HL-60/S4 (cell line): ENCODE measurements at regions not wholly inside any gene's neighbourhood (a gene's known extent, or its start where the extent isn't known, plus 50 kb on each side); places are given as distances from the start of the nearest gene placed in this dataset.
"Not testable (repeated sequence)": the region's sequence is repeated elsewhere in the genome, so short reads cannot be mapped to it uniquely, and the experiment has no call there.

ENCODE experiments used
- in situ Hi-C: fragments of 300-500 bp; cut with MboI; formaldehyde crosslinking; loops from 2 replicates; pipeline ENCODE4 v1.14.3; 2022; ENCODE audit warnings: low sequenced_read_pairs

GRCh38 chr22:44566911-44567310 is 68.9 kb upstream of the RTL6 start:
- in situ Hi-C loops, result no loop called here

DNA sequence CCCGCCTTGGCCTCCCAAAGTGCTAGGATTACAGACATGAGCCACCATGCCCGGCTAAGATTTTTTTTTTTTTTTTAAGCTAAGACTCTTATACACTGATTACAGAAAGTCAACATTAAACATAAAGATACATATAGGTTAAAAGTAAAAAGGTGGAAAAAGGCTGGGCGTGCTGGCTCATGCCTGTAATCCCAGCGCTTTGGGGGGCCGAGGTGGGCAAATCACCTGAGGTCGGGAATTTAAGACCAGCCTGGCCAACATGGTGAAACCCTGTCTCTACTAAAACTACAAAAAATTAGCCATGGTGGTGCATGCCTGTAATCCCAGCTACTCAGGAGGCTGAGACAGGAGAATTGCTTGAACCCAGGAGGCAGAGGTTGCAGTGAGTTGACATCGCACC is 64.6 kb upstream of the RTL6 start:
- in situ Hi-C loops, result not testable (repeated sequence)

DNA sequence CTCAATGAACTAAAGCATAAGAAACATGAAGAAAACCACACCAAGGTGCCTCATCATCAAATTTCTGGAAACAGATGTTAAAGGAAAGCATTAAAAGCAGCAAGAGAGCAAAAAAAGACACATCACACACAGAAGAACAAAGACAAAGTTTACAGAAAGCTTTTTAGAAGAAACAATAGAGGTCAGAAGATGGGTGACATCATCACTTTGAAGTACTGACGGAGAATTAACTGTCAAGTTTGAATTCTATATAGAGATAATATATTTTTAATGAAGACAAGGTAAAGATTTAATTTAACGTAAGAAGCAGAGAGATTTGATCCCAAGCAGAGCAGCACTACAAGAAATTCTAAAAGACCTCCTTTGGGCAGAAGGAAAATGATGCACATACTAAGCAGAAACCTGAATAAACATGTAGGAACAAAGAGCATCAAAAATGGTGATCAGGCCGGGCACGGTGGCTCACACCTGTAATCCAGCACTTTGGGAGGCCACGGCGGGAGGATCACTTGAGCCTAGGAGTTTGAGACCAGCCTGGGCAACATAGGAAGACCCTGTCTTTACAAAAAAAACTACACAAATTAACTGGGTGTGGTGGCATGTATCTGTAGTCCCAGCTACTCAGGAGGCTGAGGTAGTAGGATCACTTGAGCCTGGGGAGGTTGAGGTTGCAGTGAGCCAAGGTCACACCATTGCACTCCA is 63.3 kb upstream of the RTL6 start:
- in situ Hi-C loops, result no loop called here

DNA sequence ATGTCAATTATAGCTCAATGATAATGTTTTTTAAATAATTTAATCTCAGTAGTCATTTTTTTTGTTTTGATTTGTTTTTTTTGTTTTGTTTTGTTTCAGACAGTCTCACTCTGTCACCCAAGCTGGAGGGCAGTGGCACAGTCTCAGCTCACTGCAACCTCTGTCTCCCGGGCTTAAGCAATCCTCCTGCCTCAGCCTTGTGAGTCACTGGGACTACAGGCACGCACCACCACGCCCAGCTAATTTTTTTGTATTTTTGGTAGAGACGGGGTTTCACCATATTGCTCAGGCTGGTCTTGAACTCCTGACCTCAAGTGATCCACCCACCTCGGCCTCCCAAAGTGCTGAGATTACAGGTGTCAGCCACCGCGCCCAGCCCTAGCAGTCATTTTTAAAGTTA is 60.6 kb upstream of the RTL6 start:
- in situ Hi-C loops, result not testable (repeated sequence)

- in situ Hi-C loops, result not testable (repeated sequence)
These were observed 59.8 kb upstream of the RTL6 start for GRCh38 chr22:44557872-44558271.

GRCh38 chr22:44557064-44557748 is 59.2 kb upstream of the RTL6 start:
- in situ Hi-C loops, result no loop called here

- in situ Hi-C loops, result no loop called here
These were observed 57.6 kb upstream of the RTL6 start for GRCh38 chr22:44555597-44555996.

DNA sequence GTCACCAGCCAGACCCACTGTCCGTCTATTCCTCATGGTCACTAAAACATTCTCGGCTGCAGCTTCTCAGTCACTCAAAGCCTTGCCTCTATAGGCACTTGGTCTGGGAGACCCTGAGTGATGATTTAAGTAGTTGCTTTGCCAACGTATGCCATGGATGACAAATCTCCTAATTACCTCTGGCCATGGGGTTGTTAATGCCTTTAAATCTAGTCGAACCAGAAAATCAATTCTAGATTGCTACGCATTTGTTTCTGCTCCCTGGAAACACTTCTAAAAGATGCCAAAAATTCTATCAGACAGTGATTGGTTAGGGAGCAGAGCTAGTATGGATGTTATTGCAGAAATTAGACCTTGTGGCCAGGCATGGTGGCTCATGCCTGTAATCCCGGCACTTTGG is 57.0 kb upstream of the RTL6 start:
- in situ Hi-C loops, result no loop called here

DNA sequence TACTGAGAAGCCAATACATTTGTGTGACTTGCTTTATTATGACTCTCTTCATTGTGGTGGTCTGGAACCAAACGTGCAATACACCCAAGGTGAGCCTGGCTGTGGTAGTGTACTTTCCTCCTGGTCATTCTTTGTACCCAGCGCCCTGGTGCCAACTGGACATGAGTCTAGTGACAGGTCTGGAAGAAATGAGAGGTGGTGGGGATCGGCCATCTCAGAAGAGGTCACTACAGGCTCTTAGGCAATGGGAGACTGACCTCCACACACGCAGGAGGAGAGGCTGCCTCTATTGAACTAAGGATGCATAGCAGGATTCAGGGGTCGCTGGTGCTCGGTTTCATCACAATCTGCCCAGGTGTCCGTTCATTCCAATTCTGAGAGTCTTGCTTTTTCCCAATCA is 56.4 kb upstream of the RTL6 start:
- in situ Hi-C loops, result no loop called here

DNA sequence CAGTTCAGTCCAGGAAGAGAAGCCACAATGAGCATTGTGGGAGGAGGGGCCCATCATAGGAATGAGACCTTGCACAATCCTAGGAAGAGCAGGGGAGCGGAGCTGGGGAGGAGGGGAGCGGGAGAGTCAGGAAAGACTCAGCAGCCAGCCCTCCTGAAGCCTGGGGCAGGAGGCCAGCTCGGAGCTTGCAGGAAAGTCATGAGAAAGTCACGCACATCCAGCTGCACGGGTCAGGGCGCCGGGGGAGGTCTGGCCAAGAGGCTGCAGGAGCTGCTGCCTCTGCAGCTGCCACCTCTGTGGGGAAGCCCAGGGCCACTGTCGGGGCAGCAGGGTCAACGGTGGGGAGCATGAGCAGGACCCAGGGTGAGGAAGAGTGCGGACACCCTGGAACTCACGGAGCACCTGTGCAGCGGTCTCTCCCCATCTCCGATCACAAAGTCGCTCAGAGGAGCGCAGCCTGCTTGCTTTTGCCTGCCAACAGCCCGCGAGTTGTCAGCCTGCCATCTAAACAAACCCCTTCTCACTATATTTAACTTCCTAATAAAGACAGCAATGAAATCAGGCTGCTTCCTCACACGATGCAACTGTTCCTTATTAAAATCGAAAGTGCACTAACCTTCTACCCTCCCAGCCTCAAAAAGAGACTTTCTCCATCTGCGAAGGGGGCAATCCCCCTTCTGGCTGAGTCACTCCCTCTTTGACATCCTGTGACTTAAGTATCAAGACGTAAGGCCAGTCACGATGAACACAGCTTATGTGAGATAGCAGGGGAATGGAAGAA is 52.9 kb upstream of the RTL6 start:
- in situ Hi-C loops, result no loop called here

DNA sequence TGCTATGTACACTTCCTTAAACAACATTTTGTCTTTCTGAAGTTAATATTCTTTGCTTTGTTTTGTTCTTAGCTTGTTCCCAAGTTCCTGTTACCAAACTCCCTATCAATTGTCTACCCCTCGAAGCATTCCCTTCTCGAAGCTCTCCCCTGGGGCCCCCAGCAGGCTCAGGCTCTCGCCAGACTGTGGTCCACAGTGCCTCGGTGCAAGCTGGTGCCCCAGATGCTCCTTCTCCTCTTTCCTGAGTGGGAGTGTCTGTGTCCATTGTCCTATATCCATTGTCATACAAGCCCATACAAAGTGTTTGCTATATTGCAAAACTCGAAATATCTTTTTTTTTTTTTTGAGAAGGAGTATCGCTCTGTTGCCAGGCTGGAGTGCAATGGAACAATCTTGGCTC is 51.7 kb upstream of the RTL6 start:
- in situ Hi-C loops, result no loop called here

DNA sequence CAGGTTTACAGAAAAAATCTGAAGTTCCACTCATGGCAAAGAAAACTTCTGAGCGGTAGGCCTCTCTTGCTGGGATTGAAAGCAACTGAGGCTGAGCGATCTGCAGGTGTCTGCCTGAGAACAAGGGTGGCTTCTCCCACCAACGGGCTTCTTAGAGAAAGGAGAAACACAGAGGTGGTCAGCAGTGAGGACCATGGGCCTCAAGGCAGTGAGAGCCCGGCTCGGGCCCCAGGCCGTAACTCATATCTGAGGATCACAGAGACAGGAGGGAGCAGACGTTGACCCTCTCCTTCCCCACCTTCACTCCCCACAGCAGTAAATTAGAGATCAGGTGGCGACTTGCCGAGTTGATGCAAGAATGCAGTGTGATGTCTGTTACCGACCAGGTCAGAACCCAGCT is 50.9 kb upstream of the RTL6 start:
- in situ Hi-C loops, result no loop called here
